CD4-positive, alpha-beta T cell treated with Interleukin-17A for 4 hours (primary cell): ENCODE measurements at regions not wholly inside any gene's neighbourhood (a gene's known extent, or its start where the extent isn't known, plus 50 kb on each side); places are given as distances from the start of the nearest gene placed in this dataset.
"Not testable (repeated sequence)": the region's sequence is repeated elsewhere in the genome, so short reads cannot be mapped to it uniquely, and the experiment has no call there.

Experiments used
- DNase-seq: peaks from one replicate; pipeline ENCODE4 v3.0.0-alpha.2; 2020; ENCODE audit warnings: mixed read lengths

- no peak for DNase-seq
These were observed 256.5 kb upstream of the CBLB start for GRCh38 chr3:106125321-106125720.

- DNase-seq = no peak
These were observed 257.4 kb upstream of the CBLB start for GRCh38 chr3:106126067-106126845.

GRCh38 chr3:106126846-106127235, 258.0 kb upstream of the CBLB start:
- DNase-seq = no peak

GRCh38 chr3:106129939-106130338, 261.1 kb upstream of the CBLB start:
- no peak for DNase-seq

- DNase-seq = no peak
These were observed 261.8 kb upstream of the CBLB start for GRCh38 chr3:106130384-106131198.

- DNase-seq = no peak
These were observed 266.8 kb upstream of the CBLB start for GRCh38 chr3:106135451-106136160.

- no peak for DNase-seq
These were observed 271.0 kb upstream of the CBLB start for GRCh38 chr3:106139826-106140225.

- DNase-seq = no peak
These were observed 271.6 kb upstream of the CBLB start for GRCh38 chr3:106140431-106140830.

- DNase-seq = no peak
These were observed 275.2 kb upstream of the CBLB start for GRCh38 chr3:106144030-106144429.

GRCh38 chr3:106148440-106149082, 279.7 kb upstream of the CBLB start:
- DNase-seq = not testable (repeated sequence)

GRCh38 chr3:106157411-106157810, 288.6 kb upstream of the CBLB start:
- no peak for DNase-seq

GRCh38 chr3:106160396-106160795, 291.6 kb upstream of the CBLB start:
- DNase-seq = no peak

GRCh38 chr3:106161246-106161645, 292.4 kb upstream of the CBLB start:
- DNase-seq = no peak

GRCh38 chr3:106167728-106168127, 298.9 kb upstream of the CBLB start:
- DNase-seq = no peak

GRCh38 chr3:106168962-106169750, 300.3 kb upstream of the CBLB start:
- DNase-seq = no peak

- DNase-seq = no peak
These were observed 301.8 kb upstream of the CBLB start for GRCh38 chr3:106170636-106171035.

- no peak for DNase-seq
These were observed 303.3 kb upstream of the CBLB start for GRCh38 chr3:106172101-106172500.

GRCh38 chr3:106172780-106173179, 304.0 kb upstream of the CBLB start:
- no peak for DNase-seq

- no peak for DNase-seq
These were observed 306.5 kb upstream of the CBLB start for GRCh38 chr3:106175276-106175675.

- DNase-seq = peak; percentile 58
These were observed 307.9 kb upstream of the CBLB start for GRCh38 chr3:106176734-106177133.

GRCh38 chr3:106182950-106183511, 314.2 kb upstream of the CBLB start:
- no peak for DNase-seq
